Right lobe of liver (tissue), 6 donors: ENCODE measurements at regions not wholly inside any gene's neighbourhood (a gene's known extent, or its start where the extent isn't known, plus 50 kb on each side); places are given as distances from the start of the nearest gene placed in this dataset.

ENCODE experiments used
- ATAC-seq, 4 donors: fragments of 200-7000 bp; cut with Tn5 transposase; one replicate each; pipeline ENCODE4 v1.9.1; 2020; ENCODE audit warnings: mild to moderate bottlenecking in 4 of 4, moderate library complexity in 4 of 4
- DNase-seq, 3 donors: peaks; one replicate each; pipeline ENCODE4 v3.0.0-alpha.2; 2020
- H3K27ac ChIP-seq, 3 donors: fragments of 200-600 bp; one replicate each; pipeline ENCODE4 v1.8.0; 2022
- H3K27me3 ChIP-seq, 2 donors: fragments of 200-600 bp; one replicate each; pipeline ENCODE4 v1.8.0; 2022
- H3K36me3 ChIP-seq, 4 donors: fragments of 200-600 bp; sonication (generic) in 1 of 4; one replicate each; pipeline versions ENCODE4 v1.5.1 to v1.8.0; 2017 to 2022; ENCODE audit warnings: control low read depth in 1 of 4
- H3K4me1 ChIP-seq, 4 donors: fragments of 200-600 bp; sonication (generic) in 1 of 4; one replicate each; pipeline versions ENCODE4 v1.5.1 to v1.8.0; 2017 to 2022; ENCODE audit warnings: control low read depth in 1 of 4
- H3K4me3 ChIP-seq, 3 donors: fragments of 200-600 bp; one replicate each; pipeline ENCODE4 v1.8.0; 2022
- H3K9me3 ChIP-seq, 4 donors: fragments of 200-600 bp; sonication (generic) in 1 of 4; one replicate each; pipeline versions ENCODE4 v1.5.1 to v1.8.0; 2017 to 2022; ENCODE audit warnings: control low read depth in 1 of 4
- POLR2A ChIP-seq: fragments of 450-650 bp; IDR thresholded peaks from one replicate; pipeline ENCODE4 v1.6.1; 2017; ENCODE audit warnings: antibody characterized with exemption, mild to moderate bottlenecking
- WGBS: methylation state at CpG from one replicate; pipeline ENCODE4 v1.1.6; 2018; ENCODE audit warnings: low coverage, low lambda C conversion rate; ENCODE audit not compliant: insufficient coverage; ENCODE audit errors: missing lambda C conversion rate; 5-methylcytosine and 5-hydroxymethylcytosine counted together
- intact Hi-C, 2 donors: fragments of 100-400 bp; cut with DNase I; formaldehyde crosslinking; loops; one replicate each; pipeline versions ENCODE4 v1.11.2 to v1.14.1; 2022
- TF ChIP-seq, protein P1 (sequence below), 4 donors: fragments of 200-600 bp in 3 of 4; fragments of 450-650 bp in 1 of 4; IDR thresholded peaks; one replicate each; pipeline versions ENCODE4 v1.5.1 to v1.8.0; 2016 to 2022; ENCODE audit warnings: antibody characterized with exemption in 4 of 4, mild to moderate bottlenecking in 2 of 4
- donor health status: DM: no; HTN: yes; CAD: no.
- donor health status: DM: no; HTN: no; CAD: no.
- donor health status: DM: no; HTN: no; CAD: no.
- donor health status: DM: no; HTN: yes; CAD: no.
- donor health status: DM: no; HTN: yes; CAD: no.

DNA sequence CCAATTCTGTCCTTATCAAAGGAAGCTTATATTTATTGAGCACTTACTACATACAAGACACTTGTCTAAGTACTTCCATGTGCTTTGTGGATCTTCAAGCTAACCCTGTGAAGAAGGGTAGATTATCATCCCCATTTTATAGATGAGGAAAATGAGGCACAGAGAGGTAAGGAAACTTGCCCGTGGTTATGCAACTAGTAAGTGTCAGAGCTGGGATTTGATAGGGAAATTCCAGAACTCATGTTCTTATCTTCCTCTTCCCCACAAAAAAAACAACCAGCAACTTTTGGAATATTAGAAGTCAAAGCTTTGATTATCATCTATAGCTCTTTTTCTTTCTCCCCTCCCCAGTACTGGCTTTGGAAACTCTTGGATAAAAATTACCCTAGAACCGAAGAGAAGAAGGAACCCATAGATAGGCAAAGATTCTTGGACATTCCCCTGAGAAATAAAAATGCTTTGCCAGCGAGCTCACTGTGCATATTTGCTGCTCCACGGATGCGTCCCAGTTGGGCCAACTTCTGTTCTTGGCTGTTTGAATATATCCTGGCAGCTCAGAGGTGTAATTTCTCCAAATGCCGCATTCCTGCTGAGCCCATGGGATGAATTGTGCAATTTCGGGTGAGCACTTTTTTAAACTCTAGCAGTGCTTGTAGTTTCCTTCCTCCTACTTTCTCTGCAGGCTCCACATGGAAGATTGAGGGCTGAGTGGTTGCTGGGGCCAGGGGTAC lies 591.5 kb upstream of the CFAP20DC start:
- ATAC-seq = peak in 2 of 4 donors; percentile 45 to 71
- TF ChIP-seq POLR2A = no peak
- no peaks in the 10 kb centered on the region for H3K27me3 ChIP-seq
- no peaks in the 10 kb centered on the region for H3K36me3 ChIP-seq
- no peak overlapping the region for H3K27ac ChIP-seq
- peak in 1 of 3 donors; percentile 47 for DNase-seq
- no peak overlapping the region for H3K4me3 ChIP-seq
- intact Hi-C loops = no loop called here
- no peaks in the 10 kb centered on the region for H3K4me1 ChIP-seq
- 22% methylated on average over 7 of the region's 7 CpGs for WGBS
- H3K9me3 ChIP-seq = no peaks in the 10 kb centered on the region

DNA sequence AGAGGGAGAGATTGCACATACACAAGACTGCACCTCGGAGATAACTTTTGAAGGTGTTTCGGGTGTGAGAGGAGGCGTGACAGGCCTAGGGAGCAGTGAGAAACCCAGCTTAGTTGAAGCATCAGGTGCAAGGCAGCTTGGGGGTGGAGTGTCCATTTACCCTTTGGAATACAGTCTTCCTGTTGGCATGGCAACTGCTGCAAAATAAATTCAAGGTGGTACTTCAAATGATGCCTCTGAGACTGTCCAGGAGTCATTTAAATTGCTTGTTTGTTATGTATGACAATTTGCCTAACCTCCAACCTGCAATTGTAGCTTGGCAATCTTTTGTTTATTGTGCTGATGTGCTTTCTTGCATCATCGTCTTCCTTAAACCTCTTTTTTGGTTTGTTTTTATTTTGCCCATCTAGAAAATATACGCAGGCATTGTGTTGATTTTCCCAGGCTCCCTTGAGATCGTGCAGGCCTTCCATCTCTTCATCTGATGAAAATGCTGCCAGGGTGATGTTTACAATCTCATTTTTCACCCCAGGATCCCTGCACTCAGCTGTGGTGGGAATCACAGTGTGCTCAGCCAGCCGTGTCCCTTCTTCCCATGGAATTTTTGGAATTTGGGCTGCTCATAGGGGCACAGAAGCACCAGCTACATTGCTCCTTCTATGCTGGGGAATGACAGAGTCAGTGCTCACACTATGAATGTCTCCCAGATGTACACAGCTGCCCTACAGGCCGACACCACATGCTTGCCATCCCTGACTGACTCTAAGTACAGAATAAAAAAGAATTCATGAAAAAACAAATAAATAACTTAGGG lies 583.1 kb upstream of the CFAP20DC start:
- Histone ChIP-seq H3K4me1 (no peaks in the 10 kb centered on the region), H3K27me3 (no peaks in the 10 kb centered on the region), H3K4me3 (no peak overlapping the region), H3K36me3 (no peaks in the 10 kb centered on the region), H3K9me3 (no peaks in the 10 kb centered on the region), H3K27ac (no peak overlapping the region)
- no peak for DNase-seq
- no peak for TF ChIP-seq POLR2A
- TF ChIP-seq, protein P1, sequence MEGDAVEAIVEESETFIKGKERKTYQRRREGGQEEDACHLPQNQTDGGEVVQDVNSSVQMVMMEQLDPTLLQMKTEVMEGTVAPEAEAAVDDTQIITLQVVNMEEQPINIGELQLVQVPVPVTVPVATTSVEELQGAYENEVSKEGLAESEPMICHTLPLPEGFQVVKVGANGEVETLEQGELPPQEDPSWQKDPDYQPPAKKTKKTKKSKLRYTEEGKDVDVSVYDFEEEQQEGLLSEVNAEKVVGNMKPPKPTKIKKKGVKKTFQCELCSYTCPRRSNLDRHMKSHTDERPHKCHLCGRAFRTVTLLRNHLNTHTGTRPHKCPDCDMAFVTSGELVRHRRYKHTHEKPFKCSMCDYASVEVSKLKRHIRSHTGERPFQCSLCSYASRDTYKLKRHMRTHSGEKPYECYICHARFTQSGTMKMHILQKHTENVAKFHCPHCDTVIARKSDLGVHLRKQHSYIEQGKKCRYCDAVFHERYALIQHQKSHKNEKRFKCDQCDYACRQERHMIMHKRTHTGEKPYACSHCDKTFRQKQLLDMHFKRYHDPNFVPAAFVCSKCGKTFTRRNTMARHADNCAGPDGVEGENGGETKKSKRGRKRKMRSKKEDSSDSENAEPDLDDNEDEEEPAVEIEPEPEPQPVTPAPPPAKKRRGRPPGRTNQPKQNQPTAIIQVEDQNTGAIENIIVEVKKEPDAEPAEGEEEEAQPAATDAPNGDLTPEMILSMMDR (IDR thresholded peaks at IDR 0.05) = no peak
- intact Hi-C loops = no loop called here
- no peak for ATAC-seq
- WGBS = 69% methylated on average over 8 of the region's 8 CpGs

DNA sequence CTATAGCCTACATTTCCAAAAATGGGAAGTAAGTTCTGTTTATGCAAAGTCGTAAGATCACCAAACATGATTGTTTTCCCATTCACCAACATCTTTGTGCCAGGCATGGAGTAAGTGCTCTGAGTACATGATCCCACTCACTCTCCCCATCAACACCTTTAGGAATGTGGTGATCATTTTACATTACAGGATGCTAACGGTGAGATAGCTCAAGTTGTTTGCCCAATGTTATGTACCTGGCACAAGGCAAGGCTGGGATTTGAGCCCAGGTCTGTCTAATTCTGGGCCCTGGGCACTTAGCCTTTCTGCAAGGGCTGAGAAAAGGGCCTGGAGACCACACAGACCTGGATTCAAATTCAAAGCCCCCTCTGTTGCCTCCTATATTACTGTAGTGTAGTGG lies 581.7 kb upstream of the CFAP20DC start:
- intact Hi-C loops = no loop called here
- no peak overlapping the region for H3K4me3 ChIP-seq
- no peaks in the 10 kb centered on the region for H3K4me1 ChIP-seq
- H3K27me3 ChIP-seq = no peaks in the 10 kb centered on the region
- no peak overlapping the region for H3K27ac ChIP-seq
- 67% methylated on average over 2 of the region's 2 CpGs for WGBS
- no peaks in the 10 kb centered on the region for H3K36me3 ChIP-seq
- TF ChIP-seq, protein P1 (IDR thresholded peaks at IDR 0.05) = no peak
- ATAC-seq = no peak
- no peak for DNase-seq
- no peaks in the 10 kb centered on the region for H3K9me3 ChIP-seq

DNA sequence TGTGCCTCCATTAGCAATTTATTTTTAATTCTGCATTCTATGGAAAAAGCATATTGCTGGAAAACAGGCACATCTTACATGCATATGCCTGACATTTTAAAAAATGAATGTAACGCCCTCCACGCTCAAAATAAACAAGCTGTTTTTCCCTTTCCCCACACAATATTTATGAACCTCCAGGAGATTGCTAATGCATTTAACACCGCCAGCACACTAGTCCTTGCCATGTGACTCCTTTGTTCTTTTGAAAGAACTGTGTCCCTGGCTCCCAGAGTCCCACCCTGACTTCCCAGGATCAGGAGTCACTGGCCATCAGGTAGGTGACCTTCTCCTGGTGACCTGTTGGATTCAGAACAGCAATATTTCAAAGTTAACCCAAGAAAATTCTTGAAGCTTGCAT lies 571.2 kb upstream of the CFAP20DC start:
- TF ChIP-seq, protein P1 (IDR thresholded peaks at IDR 0.05) = no peak
- 79% methylated on average over 3 of the region's 3 CpGs for WGBS
- intact Hi-C loops = no loop called here
- DNase-seq (no peak), ATAC-seq (no peak)
- H3K27ac ChIP-seq = no peak overlapping the region
- H3K4me3 ChIP-seq = no peak overlapping the region
- no peaks in the 10 kb centered on the region for H3K9me3 ChIP-seq
- H3K4me1 ChIP-seq = no peaks in the 10 kb centered on the region
- no peaks in the 10 kb centered on the region for H3K36me3 ChIP-seq
- no peaks in the 10 kb centered on the region for H3K27me3 ChIP-seq

DNA sequence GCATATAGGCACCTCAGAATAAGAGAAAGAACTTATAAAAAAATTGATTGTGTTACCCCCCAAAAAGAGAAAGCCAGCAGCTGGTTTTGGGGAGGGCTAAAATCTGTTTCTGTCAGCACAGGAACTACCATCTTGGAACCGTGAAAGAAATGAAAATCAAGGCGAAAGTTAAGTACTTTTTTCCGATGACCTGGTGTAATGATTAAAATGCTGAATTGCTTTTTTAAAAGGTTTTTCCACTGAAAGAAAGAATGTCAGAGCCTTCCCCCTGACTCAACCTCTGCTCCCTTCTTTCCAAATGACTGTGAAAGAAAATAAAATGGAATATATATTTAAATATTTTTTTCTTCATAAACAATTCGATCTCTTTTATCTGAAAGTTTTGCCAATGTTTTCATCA lies 570.5 kb upstream of the CFAP20DC start:
- Histone ChIP-seq H3K9me3 (no peaks in the 10 kb centered on the region), H3K4me1 (no peaks in the 10 kb centered on the region), H3K36me3 (no peaks in the 10 kb centered on the region), H3K27ac (no peak overlapping the region), H3K4me3 (no peak overlapping the region), H3K27me3 (no peaks in the 10 kb centered on the region)
- TF ChIP-seq, protein P1 (IDR thresholded peaks at IDR 0.05) = no peak
- TF ChIP-seq POLR2A = no peak
- ATAC-seq = no peak
- no peak for DNase-seq
- intact Hi-C loops = no loop called here
- 65% methylated on average over 4 of the region's 4 CpGs for WGBS
